ENCODE measurements at regions not wholly inside any gene's neighbourhood (a gene's known extent, or its start where the extent isn't known, plus 50 kb on each side); places are given as distances from the start of the nearest gene placed in this dataset.

DNA sequence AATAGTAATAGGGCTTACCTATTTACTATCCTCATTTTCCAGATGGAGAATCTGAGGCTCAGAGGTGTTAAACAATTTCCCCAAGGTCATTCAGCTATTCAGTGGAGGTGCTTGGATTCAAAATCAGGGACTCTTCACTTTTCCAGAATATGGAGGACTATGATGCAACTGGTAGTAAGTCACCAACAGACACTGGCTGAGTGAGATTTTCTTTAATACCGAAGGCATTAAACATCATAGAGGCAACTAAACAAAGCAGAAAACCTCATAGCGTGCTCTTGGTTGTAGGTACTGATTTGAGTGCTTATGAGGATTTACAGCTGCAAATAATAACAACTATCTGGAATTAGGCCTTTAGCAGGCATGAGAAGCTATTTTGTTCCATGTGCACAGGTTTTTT is 134.4 kb downstream of the DLEU7 start:
- ChIA-PET POLR2A (ENCODE audit: low non-redundant PET) (no interaction called here), CTCF (no interaction called here)
- DNase-seq (ENCODE audit: low spot score), result no peak
- H3K4me1 ChIP-seq (ENCODE audit: insufficient read depth, low read length, poor library complexity, severe bottlenecking), result no peaks in the 10 kb centered on the region
- H3K27me3 ChIP-seq (replicated peaks; ENCODE audit: insufficient read depth, low read depth, low read length, poor library complexity), result no peaks in the 10 kb centered on the region
- H3K9me3 ChIP-seq (ENCODE audit: low read depth, low read length, poor library complexity, severe bottlenecking), result no peaks in the 10 kb centered on the region
- TF ChIP-seq EZH2 (IDR thresholded peaks at IDR 0.05; ENCODE audit: borderline replicate concordance, low read depth, low read length, poor library complexity, severe bottlenecking) (no peak), CTCF (conservative IDR thresholded peaks at IDR 0.05; ENCODE audit: low read depth, low read length) (no peak)
- intact Hi-C loops (cut with micrococcal nuclease; ENCODE audit: unreplicated experiment), result no loop called here
- H3K36me3 ChIP-seq (ENCODE audit: insufficient read depth, low read length, poor library complexity, severe bottlenecking), result no peaks in the 10 kb centered on the region
- no peak overlapping the region for H3K4me3 ChIP-seq (ENCODE audit: low read depth, low read length, poor library complexity, severe bottlenecking)
- no TSS peak for BruUV-seq (replicated peaks)
- H3K27ac ChIP-seq (ENCODE audit: low read depth, low read length, poor library complexity, severe bottlenecking), result no peak overlapping the region

- Histone ChIP-seq H3K27ac (ENCODE audit: low read depth, low read length, poor library complexity, severe bottlenecking) (no peak overlapping the region), H3K4me1 (ENCODE audit: insufficient read depth, low read length, poor library complexity, severe bottlenecking) (no peaks in the 10 kb centered on the region), H3K9me3 (ENCODE audit: low read depth, low read length, poor library complexity, severe bottlenecking) (no peaks in the 10 kb centered on the region), H3K36me3 (ENCODE audit: insufficient read depth, low read length, poor library complexity, severe bottlenecking) (no peaks in the 10 kb centered on the region), H3K27me3 (replicated peaks; ENCODE audit: insufficient read depth, low read depth, low read length, poor library complexity) (no peaks in the 10 kb centered on the region), H3K4me3 (ENCODE audit: low read depth, low read length, poor library complexity, severe bottlenecking) (no peak overlapping the region)
- POLR2A ChIA-PET (ENCODE audit: low non-redundant PET), result no interaction called here
- DNase-seq (ENCODE audit: low spot score), result no peak
- no TSS peak for BruUV-seq (replicated peaks)
- TF ChIP-seq EZH2 (IDR thresholded peaks at IDR 0.05; ENCODE audit: borderline replicate concordance, low read depth, low read length, poor library complexity, severe bottlenecking) (no peak), CTCF (conservative IDR thresholded peaks at IDR 0.05; ENCODE audit: low read depth, low read length) (no peak)
- intact Hi-C loops (cut with micrococcal nuclease; ENCODE audit: unreplicated experiment), result no loop called here
- CTCF ChIA-PET, result no interaction called here
Observed at GRCh38 chr13:50711131-50711815, 132.2 kb downstream of the DLEU7 start.

DNA sequence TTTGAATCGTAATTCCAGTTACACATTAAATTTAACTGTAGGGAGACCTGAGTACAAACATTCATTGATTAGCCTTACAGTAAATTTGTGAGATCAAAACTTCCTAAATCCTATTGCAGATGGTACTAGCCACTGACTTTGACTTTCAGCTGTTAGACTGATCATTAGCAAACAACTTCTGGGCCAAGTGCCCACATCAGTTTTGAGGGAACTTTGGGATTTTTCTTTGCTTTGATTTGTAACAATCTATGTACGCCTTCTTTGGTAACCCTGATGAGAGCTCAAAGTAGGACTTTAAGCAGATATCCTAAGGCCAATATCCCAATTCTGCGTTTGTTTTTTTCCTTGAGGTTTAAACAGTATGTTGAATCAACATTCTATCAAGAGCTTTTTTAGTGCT is 131.5 kb downstream of the DLEU7 start:
- no TSS peak for BruUV-seq (replicated peaks)
- ChIA-PET POLR2A (ENCODE audit: low non-redundant PET) (no interaction called here), CTCF (no interaction called here)

More for the DNA sequence above, 131.5 kb downstream of the DLEU7 start:
- no peaks in the 10 kb centered on the region for H3K36me3 ChIP-seq (ENCODE audit: insufficient read depth, low read length, poor library complexity, severe bottlenecking)
- DNase-seq (ENCODE audit: low spot score), result no peak
- H3K9me3 ChIP-seq (ENCODE audit: low read depth, low read length, poor library complexity, severe bottlenecking), result no peaks in the 10 kb centered on the region
- no peaks in the 10 kb centered on the region for H3K4me1 ChIP-seq (ENCODE audit: insufficient read depth, low read length, poor library complexity, severe bottlenecking)
- H3K4me3 ChIP-seq (ENCODE audit: low read depth, low read length, poor library complexity, severe bottlenecking), result no peak overlapping the region
- H3K27ac ChIP-seq (ENCODE audit: low read depth, low read length, poor library complexity, severe bottlenecking), result no peak overlapping the region
- intact Hi-C loops (cut with micrococcal nuclease; ENCODE audit: unreplicated experiment), result no loop called here
- no peaks in the 10 kb centered on the region for H3K27me3 ChIP-seq (replicated peaks; ENCODE audit: insufficient read depth, low read depth, low read length, poor library complexity)
- TF ChIP-seq EZH2 (IDR thresholded peaks at IDR 0.05; ENCODE audit: borderline replicate concordance, low read depth, low read length, poor library complexity, severe bottlenecking), result no peak
- TF ChIP-seq CTCF (conservative IDR thresholded peaks at IDR 0.05; ENCODE audit: low read depth, low read length), result no peak
